ENCODE measurements at regions not wholly inside any gene's neighbourhood (a gene's known extent, or its start where the extent isn't known, plus 50 kb on each side); places are given as distances from the start of the nearest gene placed in this dataset.

DNA sequence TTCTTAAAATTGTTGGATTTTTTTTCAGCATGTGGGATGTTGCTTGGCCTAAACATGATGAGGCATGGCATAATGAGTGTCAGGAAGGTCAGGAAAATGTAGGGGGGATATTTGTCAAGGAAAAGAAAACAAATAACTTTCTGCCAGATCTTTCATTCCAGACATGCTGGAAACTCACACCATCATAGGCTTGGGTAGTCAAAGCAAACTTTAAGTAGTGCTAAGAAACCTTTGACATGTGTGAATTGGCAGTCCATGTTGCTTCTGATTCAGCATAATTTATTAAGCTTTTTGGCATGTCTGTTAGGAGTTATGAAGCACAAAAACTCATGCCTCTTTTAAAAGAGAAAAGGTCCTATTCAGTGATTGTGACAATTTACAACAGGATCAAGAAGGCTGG lies 61.3 kb upstream of the MTAP start:
- DNase-seq (no peak), ATAC-seq (no peak)
- Histone ChIP-seq H3K27ac (no peak overlapping the region), H3K4me1 (no peaks in the 10 kb centered on the region), H3K9me3 (no peaks in the 10 kb centered on the region), H3K27me3 (no peaks in the 10 kb centered on the region), H3K4me3 (no peak overlapping the region), H3K36me3 (no peaks in the 10 kb centered on the region)
- intact Hi-C loops (cut with DNase I): no loop called here
- TF ChIP-seq, protein P1, sequence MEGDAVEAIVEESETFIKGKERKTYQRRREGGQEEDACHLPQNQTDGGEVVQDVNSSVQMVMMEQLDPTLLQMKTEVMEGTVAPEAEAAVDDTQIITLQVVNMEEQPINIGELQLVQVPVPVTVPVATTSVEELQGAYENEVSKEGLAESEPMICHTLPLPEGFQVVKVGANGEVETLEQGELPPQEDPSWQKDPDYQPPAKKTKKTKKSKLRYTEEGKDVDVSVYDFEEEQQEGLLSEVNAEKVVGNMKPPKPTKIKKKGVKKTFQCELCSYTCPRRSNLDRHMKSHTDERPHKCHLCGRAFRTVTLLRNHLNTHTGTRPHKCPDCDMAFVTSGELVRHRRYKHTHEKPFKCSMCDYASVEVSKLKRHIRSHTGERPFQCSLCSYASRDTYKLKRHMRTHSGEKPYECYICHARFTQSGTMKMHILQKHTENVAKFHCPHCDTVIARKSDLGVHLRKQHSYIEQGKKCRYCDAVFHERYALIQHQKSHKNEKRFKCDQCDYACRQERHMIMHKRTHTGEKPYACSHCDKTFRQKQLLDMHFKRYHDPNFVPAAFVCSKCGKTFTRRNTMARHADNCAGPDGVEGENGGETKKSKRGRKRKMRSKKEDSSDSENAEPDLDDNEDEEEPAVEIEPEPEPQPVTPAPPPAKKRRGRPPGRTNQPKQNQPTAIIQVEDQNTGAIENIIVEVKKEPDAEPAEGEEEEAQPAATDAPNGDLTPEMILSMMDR (IDR thresholded peaks at IDR 0.05): no peak
- no peak for TF ChIP-seq POLR2A (IDR thresholded peaks at IDR 0.05)

DNA sequence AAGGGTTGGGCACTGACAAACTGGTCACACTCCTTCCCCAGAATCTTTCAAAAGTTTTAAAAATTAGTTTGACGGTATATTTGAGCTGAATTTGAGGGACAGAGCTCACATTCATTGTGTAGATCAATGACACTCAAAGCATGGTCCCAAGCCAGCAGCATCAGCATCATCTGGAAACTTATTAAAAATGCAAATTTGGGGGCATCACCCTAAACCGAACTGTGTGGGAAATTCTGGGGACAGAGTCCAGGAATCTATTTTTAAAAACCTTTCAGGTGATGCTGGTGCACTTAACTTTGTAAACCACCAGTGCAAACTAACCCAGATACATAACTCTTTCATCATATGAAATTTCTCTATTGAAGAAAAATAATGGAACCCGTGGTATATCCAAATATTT lies 58.1 kb upstream of the MTAP start:
- WGBS (ENCODE audit: insufficient coverage, low coverage, low lambda C conversion rate, missing lambda C conversion rate): 3% methylated on average over 3 of the region's 3 CpGs
- DNase-seq (no peak), ATAC-seq (no peak)
- Histone ChIP-seq H3K4me1 (no peaks in the 10 kb centered on the region), H3K9me3 (no peaks in the 10 kb centered on the region), H3K27ac (no peak overlapping the region), H3K27me3 (no peaks in the 10 kb centered on the region), H3K36me3 (no peaks in the 10 kb centered on the region), H3K4me3 (no peak overlapping the region)
- intact Hi-C loops (cut with DNase I): no loop called here
- no peak for TF ChIP-seq POLR2A (IDR thresholded peaks at IDR 0.05)
- TF ChIP-seq, protein P1 (IDR thresholded peaks at IDR 0.05): no peak

DNA sequence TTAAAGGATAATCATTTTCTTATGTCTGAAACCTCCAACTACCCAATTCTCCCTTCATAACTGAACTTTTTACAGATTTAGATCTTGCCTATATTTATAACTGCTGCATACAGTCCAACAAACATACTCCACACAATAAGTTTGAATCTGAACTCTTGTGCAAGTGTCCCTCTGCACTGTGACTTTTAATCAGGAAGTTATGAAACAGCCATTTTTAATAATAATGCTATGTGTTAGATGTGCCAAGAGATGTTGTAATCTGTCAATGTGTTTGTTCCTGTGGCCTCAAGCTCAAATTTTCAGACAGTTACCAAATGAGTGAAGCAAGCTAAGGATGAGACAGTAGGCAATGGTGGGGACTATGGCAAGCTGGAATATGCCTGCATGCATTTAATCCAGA lies 57.6 kb upstream of the MTAP start:
- no peak overlapping the region for H3K4me3 ChIP-seq
- no peak for DNase-seq
- peak in 2 of 4 donors; percentile 16 to 52 for ATAC-seq
- no peaks in the 10 kb centered on the region for H3K9me3 ChIP-seq
- no peaks in the 10 kb centered on the region for H3K4me1 ChIP-seq
- intact Hi-C loops (cut with DNase I): no loop called here
- no peaks in the 10 kb centered on the region for H3K36me3 ChIP-seq
- no peak overlapping the region for H3K27ac ChIP-seq
- TF ChIP-seq, protein P1 (IDR thresholded peaks at IDR 0.05): no peak
- TF ChIP-seq POLR2A (IDR thresholded peaks at IDR 0.05): no peak
- no peaks in the 10 kb centered on the region for H3K27me3 ChIP-seq

DNA sequence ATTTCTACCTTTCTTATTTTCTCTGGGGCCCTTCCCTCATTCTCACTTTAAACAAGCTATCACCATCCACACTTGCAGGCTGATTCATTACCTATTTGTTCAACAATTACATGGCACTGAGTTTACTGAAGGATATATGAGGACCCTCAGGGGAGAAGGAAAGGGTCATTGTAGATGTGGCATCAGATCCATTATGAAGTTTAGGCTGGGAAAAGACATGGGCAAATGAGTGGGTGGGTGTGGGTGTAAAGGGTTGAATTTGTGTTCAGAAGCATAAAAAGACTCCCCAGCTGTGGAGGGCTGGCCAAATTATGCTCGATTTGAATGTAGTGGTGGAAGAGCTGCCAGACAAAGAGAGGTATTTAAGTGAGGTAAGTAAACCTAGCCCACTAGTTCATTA lies 55.9 kb upstream of the MTAP start:
- no peak for TF ChIP-seq POLR2A (IDR thresholded peaks at IDR 0.05)
- TF ChIP-seq, protein P1 (IDR thresholded peaks at IDR 0.05): no peak
- Histone ChIP-seq H3K4me1 (no peaks in the 10 kb centered on the region), H3K27ac (no peak overlapping the region), H3K27me3 (no peaks in the 10 kb centered on the region), H3K36me3 (no peaks in the 10 kb centered on the region), H3K4me3 (no peak overlapping the region), H3K9me3 (no peaks in the 10 kb centered on the region)
- 33% methylated on average over 1 of the region's 1 CpG for WGBS (ENCODE audit: insufficient coverage, low coverage, low lambda C conversion rate, missing lambda C conversion rate)
- DNase-seq (no peak), ATAC-seq (no peak)
- intact Hi-C loops (cut with DNase I): no loop called here

DNA sequence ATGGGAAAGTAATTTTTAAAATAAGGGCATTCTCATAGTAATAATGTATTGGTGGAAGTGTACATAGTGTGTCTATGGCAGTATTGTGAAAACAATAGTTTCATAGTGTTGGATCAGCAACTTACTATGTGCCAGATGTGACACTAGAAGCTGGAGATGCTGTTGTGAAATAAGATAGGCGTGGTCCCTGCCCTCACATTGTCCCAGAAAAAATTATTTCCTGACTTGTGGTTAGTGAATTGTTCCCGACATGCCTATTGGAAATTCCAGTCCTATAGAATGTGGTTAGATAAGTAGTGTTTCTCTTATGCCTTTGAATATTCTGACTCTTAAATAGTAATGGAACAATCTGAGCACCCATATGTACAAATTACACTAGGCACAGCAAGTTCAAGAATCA lies 55.3 kb upstream of the MTAP start:
- WGBS (ENCODE audit: insufficient coverage, low coverage, low lambda C conversion rate, missing lambda C conversion rate): 28% methylated on average over 2 of the region's 2 CpGs
- Histone ChIP-seq H3K9me3 (no peaks in the 10 kb centered on the region), H3K4me1 (no peaks in the 10 kb centered on the region), H3K4me3 (no peak overlapping the region), H3K27me3 (no peaks in the 10 kb centered on the region), H3K36me3 (no peaks in the 10 kb centered on the region), H3K27ac (no peak overlapping the region)
- intact Hi-C loops (cut with DNase I): no loop called here
- no peak for TF ChIP-seq POLR2A (IDR thresholded peaks at IDR 0.05)
- TF ChIP-seq, protein P1 (IDR thresholded peaks at IDR 0.05): no peak
- DNase-seq (no peak), ATAC-seq (no peak)
